Caco-2 (cell line): ENCODE measurements at regions not wholly inside any gene's neighbourhood (a gene's known extent, or its start where the extent isn't known, plus 50 kb on each side); places are given as distances from the start of the nearest gene placed in this dataset.

Source experiments
- BruUV-seq: library from RNA; stranded (reverse); fragments of 400-500 nt; replicated peaks from 2 replicates; lab custom pipeline; 2021; lab: Mats Ljungman, UMichigan
- CTCF ChIA-PET: fragments of 300-600 bp; sonication (Branson Sonifier 250); formaldehyde crosslinking; loops from one replicate; lab custom pipeline; 2022; ENCODE audit warnings: antibody characterized with exemption; lab: Charles Lee
- POLR2A ChIA-PET: fragments of 300-600 bp; sonication (Branson Sonifier 250); formaldehyde crosslinking; loops from one replicate; lab custom pipeline; 2022; ENCODE audit warnings: antibody characterized with exemption; lab: Charles Lee
- DNase-seq, 2 experiments: peaks; one replicate each; pipeline versions ENCODE4 v3.0.0 to v3.0.0-alpha.2; 2020 to 2022
- H3K27me3 ChIP-seq: replicated peaks from 2 replicates; pipeline ENCODE4 v1.6.0; 2011; ENCODE audit warnings: low read length; ENCODE audit not compliant: control insufficient read depth, insufficient read depth
- H3K36me3 ChIP-seq: 2 replicates; pipeline ENCODE4 v1.5.1; 2011; ENCODE audit warnings: low read length; ENCODE audit not compliant: control insufficient read depth, insufficient read depth
- H3K4me1 ChIP-seq: fragments of 250-450 bp; sonication (Bioruptor Pico); 2 replicates; pipeline ENCODE4 v1.5.1; 2020; ENCODE audit warnings: mild to moderate bottlenecking
- H3K4me3 ChIP-seq: 2 replicates; pipeline ENCODE4 v1.5.1; 2011; ENCODE audit warnings: low read depth, mild to moderate bottlenecking, control low read depth, low read length
- H3K9me3 ChIP-seq: fragments of 250-450 bp; sonication (Bioruptor Pico); 2 replicates; pipeline ENCODE4 v1.5.1; 2020; ENCODE audit warnings: mild to moderate bottlenecking, moderate library complexity
- H3K27ac Mint-ChIP-seq: one replicate; pipeline ENCODE4 v1.8.0; 2022; ENCODE audit warnings: mixed read lengths; ENCODE audit not compliant: unreplicated experiment
- H3K27me3 Mint-ChIP-seq: one replicate; pipeline ENCODE4 v1.8.0; 2022; ENCODE audit warnings: mixed read lengths; ENCODE audit not compliant: insufficient read depth, unreplicated experiment
- H3K36me3 Mint-ChIP-seq: one replicate; pipeline ENCODE4 v1.8.0; 2022; ENCODE audit warnings: mild to moderate bottlenecking, mixed read lengths; ENCODE audit not compliant: insufficient read depth, unreplicated experiment
- H3K4me1 Mint-ChIP-seq: one replicate; pipeline ENCODE4 v1.8.0; 2022; ENCODE audit warnings: low read depth, mixed read lengths; ENCODE audit not compliant: unreplicated experiment
- H3K4me3 Mint-ChIP-seq: one replicate; pipeline ENCODE4 v1.8.0; 2022; ENCODE audit warnings: mild to moderate bottlenecking, moderate library complexity, mixed read lengths; ENCODE audit not compliant: unreplicated experiment
- H3K9me3 Mint-ChIP-seq: one replicate; pipeline ENCODE4 v1.8.0; 2022; ENCODE audit warnings: mixed read lengths; ENCODE audit not compliant: unreplicated experiment
- CTCF ChIP-seq, 2 experiments: fragments of 200-600 bp in 1 of 2; IDR thresholded peaks; 1 replicate in 1 of 2; 2 replicates in 1 of 2; pipeline versions ENCODE4 v1.5.1 to v1.8.0; 2011 to 2022; ENCODE audit warnings: antibody characterized with exemption in 1 of 2, control low read depth in 1 of 2, inconsistent platforms in 1 of 2, low read depth in 1 of 2, low read length in 1 of 2, mild to moderate bottlenecking in 1 of 2, moderate library complexity in 1 of 2; ENCODE audit not compliant: insufficient read depth in 1 of 2, severe bottlenecking in 1 of 2, unreplicated experiment in 1 of 2
- intact Hi-C: fragments of 100-400 bp; cut with micrococcal nuclease; formaldehyde crosslinking; loops from one replicate; pipeline ENCODE4 v1.10.0; 2022; ENCODE audit not compliant: unreplicated experiment

- DNase-seq: no peak
- no TSS peak for BruUV-seq
- H3K27me3 Mint-ChIP-seq: peaks cover 7% of the 10 kb centered on the region
Observed at GRCh38 chr6:159094444-159095252, 49.9 kb upstream of the TAGAP start.

More at GRCh38 chr6:159094444-159095252, 49.9 kb upstream of the TAGAP start:
- H3K4me3 ChIP-seq: no peak overlapping the region
- no peaks in the 10 kb centered on the region for H3K4me1 ChIP-seq
- Mint-ChIP-seq H3K27ac (no peak overlapping the region), H3K4me1 (no peaks in the 10 kb centered on the region), H3K4me3 (no peak overlapping the region), H3K9me3 (no peaks in the 10 kb centered on the region), H3K36me3 (no peaks in the 10 kb centered on the region)
- no peaks in the 10 kb centered on the region for H3K27me3 ChIP-seq
- H3K36me3 ChIP-seq: no peaks in the 10 kb centered on the region
- ChIA-PET POLR2A (no interaction called here), CTCF (no interaction called here)
- H3K9me3 ChIP-seq: no peaks in the 10 kb centered on the region
- no peak for TF ChIP-seq CTCF (IDR thresholded peaks at IDR 0.05; ENCODE audit: insufficient read depth in 1 of 2, low read depth in 1 of 2, low read length in 1 of 2, severe bottlenecking in 1 of 2, unreplicated experiment in 1 of 2)
- intact Hi-C loops: no loop called here
